Right lobe of liver (tissue), 4 donors: ENCODE measurements at regions not wholly inside any gene's neighbourhood (a gene's known extent, or its start where the extent isn't known, plus 50 kb on each side); places are given as distances from the start of the nearest gene placed in this dataset.

Experiments
- CTCF ChIP-seq, 4 donors: fragments of 200-600 bp in 3 of 4; fragments of 450-650 bp in 1 of 4; IDR thresholded peaks; one replicate each; pipeline versions ENCODE4 v1.5.1 to v1.8.0; 2016 to 2022; ENCODE audit warnings: antibody characterized with exemption in 4 of 4, mild to moderate bottlenecking in 2 of 4
- POLR2A ChIP-seq: fragments of 450-650 bp; IDR thresholded peaks from one replicate; pipeline ENCODE4 v1.6.1; 2017; ENCODE audit warnings: antibody characterized with exemption, mild to moderate bottlenecking
- donor health status: DM: no; HTN: no; CAD: no.
- donor health status: DM: no; HTN: no; CAD: no.
- donor health status: DM: no; HTN: yes; CAD: no.

- TF ChIP-seq POLR2A (no peak), CTCF (IDR thresholded peaks at IDR 0.05) (no peak)
These were observed 75.6 kb upstream of the ID2 start for GRCh38 chr2:8606226-8606625.
